B cell (primary cell): ENCODE measurements at regions not wholly inside any gene's neighbourhood (a gene's known extent, or its start where the extent isn't known, plus 50 kb on each side); places are given as distances from the start of the nearest gene placed in this dataset.

Experiments
- ATAC-seq: fragments of 200-7000 bp; cut with Tn5 transposase; one replicate; pipeline ENCODE4 v1.10.0; 2021; ENCODE audit warnings: low read depth, mild to moderate bottlenecking, moderate number of reproducible peaks, moderate library complexity
- CTCF ChIA-PET: fragments of 350-600 bp; sonication (Branson Sonifier 250); formaldehyde crosslinking; loops from one replicate; lab custom pipeline; 2021; ENCODE audit warnings: antibody characterized with exemption, inconsistent platforms; lab: Charles Lee
- POLR2A ChIA-PET: fragments of 350-600 bp; sonication (Branson Sonifier 250); formaldehyde crosslinking; loops from one replicate; lab custom pipeline; 2021; ENCODE audit warnings: antibody characterized with exemption; lab: Charles Lee
- DNase-seq: peaks from one replicate; pipeline ENCODE4 v3.0.0; 2013
- H2AFZ ChIP-seq: 2 replicates; pipeline ENCODE4 v1.6.1; 2012; ENCODE audit warnings: mild to moderate bottlenecking, low read depth, low read length; ENCODE audit not compliant: insufficient read depth, poor library complexity, severe bottlenecking
- H3K27ac ChIP-seq, 2 donors: 1 replicate in 1 of 2; 2 replicates in 1 of 2; pipeline ENCODE4 v1.5.1; 2012 to 2013; ENCODE audit warnings: low read length in 2 of 2, mild to moderate bottlenecking in 2 of 2, moderate library complexity in 1 of 2
- H3K27me3 ChIP-seq, 4 experiments: fragments of 200-600 bp in 1 of 4; sonication (generic) in 1 of 4; replicated peaks in 1 of 4; 1 replicate in 2 of 4; 2 replicates in 2 of 4; pipeline versions ENCODE4 v1.6.1 to v1.7.0; 2013 to 2016; ENCODE audit warnings: low read length in 3 of 4, mild to moderate bottlenecking in 2 of 4, mixed read lengths in 1 of 4, moderate library complexity in 1 of 4; ENCODE audit not compliant: insufficient read depth in 4 of 4, control insufficient read depth in 3 of 4; ENCODE audit errors: control extremely low read depth in 1 of 4
- H3K36me3 ChIP-seq, 2 experiments: replicated peaks in 1 of 2; 1 replicate in 1 of 2; 2 replicates in 1 of 2; pipeline versions ENCODE4 v1.6.1 to v1.7.1; 2013; ENCODE audit warnings: low read length in 1 of 2; ENCODE audit not compliant: insufficient read depth in 2 of 2, control insufficient read depth in 1 of 2; ENCODE audit errors: control extremely low read depth in 1 of 2, extremely low read depth in 1 of 2
- H3K4me1 ChIP-seq, 2 donors: fragments of 200-600 bp in 1 of 2; sonication (generic) in 1 of 2; 1 replicate in 1 of 2; 2 replicates in 1 of 2; pipeline versions ENCODE4 v1.5.1 to v1.6.1; 2013 to 2017; ENCODE audit warnings: low read length in 2 of 2; ENCODE audit not compliant: control insufficient read depth in 2 of 2, insufficient read depth in 2 of 2
- H3K4me2 ChIP-seq: replicated peaks from 2 replicates; pipeline ENCODE3; 2012; ENCODE audit warnings: mild to moderate bottlenecking, low read depth, low read length; ENCODE audit not compliant: poor library complexity, severe bottlenecking
- H3K4me3 ChIP-seq, 5 experiments: fragments of 200-600 bp in 1 of 5; sonication (generic) in 1 of 5; 1 replicate in 3 of 5; 2 replicates in 2 of 5; pipeline versions ENCODE4 v1.5.1 to v1.7.0; 2011 to 2016; ENCODE audit warnings: low read length in 4 of 5, mild to moderate bottlenecking in 4 of 5, low read depth in 2 of 5, control low read depth in 1 of 5, moderate library complexity in 1 of 5; ENCODE audit not compliant: insufficient read depth in 1 of 5; ENCODE audit errors: control extremely low read depth in 1 of 5, extremely low read depth in 1 of 5
- H3K79me2 ChIP-seq: fragments of 200-600 bp; sonication (generic); one replicate; pipeline ENCODE4 v1.6.0; 2016; ENCODE audit warnings: low read length; ENCODE audit not compliant: control insufficient read depth, insufficient read depth
- H3K9ac ChIP-seq: fragments of 200-600 bp; sonication (generic); 2 replicates; pipeline ENCODE4 v1.6.1; 2017; ENCODE audit warnings: mild to moderate bottlenecking, low read length, moderate library complexity
- H3K9me3 ChIP-seq, 3 donors: one replicate each; pipeline versions ENCODE4 v1.6.1 to v1.7.1; 2013; ENCODE audit warnings: low read length in 2 of 3; ENCODE audit not compliant: control insufficient read depth in 2 of 3, insufficient read depth in 1 of 3; ENCODE audit errors: control extremely low read depth in 1 of 3
- H4K20me1 ChIP-seq: 2 replicates; pipeline ENCODE4 v1.6.0; 2012; ENCODE audit warnings: mild to moderate bottlenecking, low read length; ENCODE audit not compliant: insufficient read depth, control insufficient read depth, poor library complexity, severe bottlenecking
- H3K27ac Mint-ChIP-seq: one replicate; pipeline ENCODE4 v1.8.0; 2021; ENCODE audit warnings: mixed read lengths
- H3K27me3 Mint-ChIP-seq: one replicate; pipeline ENCODE4 v1.8.0; 2021; ENCODE audit warnings: mixed read lengths
- H3K4me1 Mint-ChIP-seq: one replicate; pipeline ENCODE4 v1.8.0; 2021; ENCODE audit warnings: mixed read lengths
- H3K4me3 Mint-ChIP-seq: one replicate; pipeline ENCODE4 v1.8.0; 2021; ENCODE audit warnings: mixed read lengths
- H3K9me3 Mint-ChIP-seq: one replicate; pipeline ENCODE4 v1.8.0; 2022; ENCODE audit warnings: mixed read lengths; ENCODE audit not compliant: insufficient read depth
- EZH2 ChIP-seq: IDR thresholded peaks from 2 replicates; pipeline ENCODE4 v1.6.1; 2012; ENCODE audit warnings: borderline replicate concordance, low read depth, mild to moderate bottlenecking, moderate library complexity, low read length; ENCODE audit not compliant: insufficient read depth, poor library complexity, severe bottlenecking
- WGBS: methylation state at CpG from one replicate; pipeline ENCODE4 v1.1.5; 2013; ENCODE audit warnings: missing lambda C conversion rate; ENCODE audit not compliant: insufficient coverage; 5-methylcytosine and 5-hydroxymethylcytosine counted together
- intact Hi-C: fragments of 100-400 bp; cut with micrococcal nuclease; formaldehyde crosslinking; loops from one replicate; pipeline ENCODE4 v1.10.0; 2022
- TF ChIP-seq, protein P1 (sequence below): fragments of 200-600 bp; IDR thresholded peaks from one replicate; pipeline ENCODE4 v1.8.0; 2022; ENCODE audit warnings: antibody characterized with exemption, mild to moderate bottlenecking

DNA sequence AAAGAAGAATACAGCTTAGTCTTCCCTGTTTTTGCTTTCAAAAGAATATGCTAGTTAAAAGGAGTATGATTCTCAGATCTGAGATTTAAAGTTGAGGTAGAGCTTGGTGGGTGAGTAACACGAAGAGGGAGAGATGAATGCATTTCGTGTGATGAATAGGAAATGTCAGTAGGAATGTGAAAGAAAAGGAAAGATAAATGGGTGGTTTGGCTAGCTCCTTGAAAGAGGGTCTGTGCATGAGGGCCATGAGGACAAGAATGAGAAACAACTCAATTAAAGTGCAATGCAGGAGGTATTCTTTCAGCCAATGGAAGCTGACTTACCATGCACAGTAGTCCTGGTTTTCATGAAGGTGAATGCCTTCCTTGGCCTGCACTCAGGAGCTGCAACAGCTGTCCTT is 248.2 kb downstream of the HNMT start:
- WGBS: 85% methylated on average over 2 of the region's 2 CpGs
- Histone ChIP-seq H3K9ac (no peak overlapping the region), H2AFZ (no peak overlapping the region), H3K27ac (no peak overlapping the region), H3K27me3 (no peaks in the 10 kb centered on the region), H4K20me1 (no peaks in the 10 kb centered on the region), H3K36me3 (no peaks in the 10 kb centered on the region), H3K79me2 (no peaks in the 10 kb centered on the region), H3K4me1 (no peaks in the 10 kb centered on the region), H3K4me2 (no peak overlapping the region), H3K9me3 (no peaks in the 10 kb centered on the region), H3K4me3 (no peak overlapping the region)
- H3K9me3 Mint-ChIP-seq: no peaks in the 10 kb centered on the region
- ChIA-PET POLR2A (no interaction called here), CTCF (interaction anchor here (0.6 kb wide), 1 partner anchor 1610 kb away, joined by 4 read pairs; no protein-coding TSS in a partner anchor)
- intact Hi-C loops: no loop called here
- H3K4me1 Mint-ChIP-seq: no peaks in the 10 kb centered on the region
- DNase-seq: no peak
- H3K27ac Mint-ChIP-seq: no peak overlapping the region
- H3K4me3 Mint-ChIP-seq: no peak overlapping the region
- no peak for TF ChIP-seq EZH2
- TF ChIP-seq, protein P1, sequence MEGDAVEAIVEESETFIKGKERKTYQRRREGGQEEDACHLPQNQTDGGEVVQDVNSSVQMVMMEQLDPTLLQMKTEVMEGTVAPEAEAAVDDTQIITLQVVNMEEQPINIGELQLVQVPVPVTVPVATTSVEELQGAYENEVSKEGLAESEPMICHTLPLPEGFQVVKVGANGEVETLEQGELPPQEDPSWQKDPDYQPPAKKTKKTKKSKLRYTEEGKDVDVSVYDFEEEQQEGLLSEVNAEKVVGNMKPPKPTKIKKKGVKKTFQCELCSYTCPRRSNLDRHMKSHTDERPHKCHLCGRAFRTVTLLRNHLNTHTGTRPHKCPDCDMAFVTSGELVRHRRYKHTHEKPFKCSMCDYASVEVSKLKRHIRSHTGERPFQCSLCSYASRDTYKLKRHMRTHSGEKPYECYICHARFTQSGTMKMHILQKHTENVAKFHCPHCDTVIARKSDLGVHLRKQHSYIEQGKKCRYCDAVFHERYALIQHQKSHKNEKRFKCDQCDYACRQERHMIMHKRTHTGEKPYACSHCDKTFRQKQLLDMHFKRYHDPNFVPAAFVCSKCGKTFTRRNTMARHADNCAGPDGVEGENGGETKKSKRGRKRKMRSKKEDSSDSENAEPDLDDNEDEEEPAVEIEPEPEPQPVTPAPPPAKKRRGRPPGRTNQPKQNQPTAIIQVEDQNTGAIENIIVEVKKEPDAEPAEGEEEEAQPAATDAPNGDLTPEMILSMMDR: no peak
- no peak for ATAC-seq
- H3K27me3 Mint-ChIP-seq: no peaks in the 10 kb centered on the region

DNA sequence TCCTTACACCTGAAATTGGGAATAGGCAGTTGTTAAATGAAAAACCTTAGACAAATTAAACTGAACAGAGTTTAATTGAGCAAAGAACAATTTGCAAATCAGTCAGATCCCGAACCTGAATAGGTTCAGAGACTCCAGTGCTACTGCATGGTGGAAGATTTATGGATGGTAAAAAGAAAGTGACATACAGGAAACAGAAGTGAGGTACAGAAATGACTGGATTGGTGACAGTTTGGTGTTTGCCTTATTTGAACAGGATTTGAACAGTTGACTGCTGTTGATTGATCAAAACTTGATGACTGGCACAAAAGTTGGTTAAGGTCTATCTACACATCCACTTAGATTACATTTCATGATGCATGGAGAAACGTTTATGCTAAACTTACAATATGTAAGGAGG is 248.8 kb downstream of the HNMT start:
- Mint-ChIP-seq H3K27me3 (no peaks in the 10 kb centered on the region), H3K27ac (no peak overlapping the region), H3K4me1 (no peaks in the 10 kb centered on the region), H3K9me3 (no peaks in the 10 kb centered on the region), H3K4me3 (no peak overlapping the region)
- Histone ChIP-seq H3K4me3 (no peak overlapping the region), H3K36me3 (no peaks in the 10 kb centered on the region), H4K20me1 (no peaks in the 10 kb centered on the region), H3K4me2 (no peak overlapping the region), H3K27me3 (no peaks in the 10 kb centered on the region), H3K4me1 (no peaks in the 10 kb centered on the region), H3K79me2 (no peaks in the 10 kb centered on the region), H3K27ac (no peak overlapping the region), H3K9ac (no peak overlapping the region), H3K9me3 (no peaks in the 10 kb centered on the region), H2AFZ (no peak overlapping the region)
- no peak for ATAC-seq
- ChIA-PET CTCF (no interaction called here), POLR2A (no interaction called here)
- TF ChIP-seq EZH2: no peak
- TF ChIP-seq, protein P1: no peak
- 56% methylated on average over 1 of the region's 2 CpGs for WGBS
- no peak for DNase-seq
- intact Hi-C loops: no loop called here
